ENCODE measurements at regions not wholly inside any gene's neighbourhood (a gene's known extent, or its start where the extent isn't known, plus 50 kb on each side); places are given as distances from the start of the nearest gene placed in this dataset.

GRCh38 chr14:43535231-43535838 is 971.7 kb downstream of the FSCB start:
- Histone ChIP-seq H3K4me1 (ENCODE audit: control insufficient read depth in 1 of 2, low read depth in 2 of 2) (no peaks in the 10 kb centered on the region), H3K9me3 (no peaks in the 10 kb centered on the region), H3K27ac (no peak overlapping the region), H3K4me3 (no peak overlapping the region), H3K36me3 (no peaks in the 10 kb centered on the region), H3K27me3 (replicated peaks; ENCODE audit: insufficient read depth) (no peaks in the 10 kb centered on the region)
- TF ChIP-seq, protein P1, sequence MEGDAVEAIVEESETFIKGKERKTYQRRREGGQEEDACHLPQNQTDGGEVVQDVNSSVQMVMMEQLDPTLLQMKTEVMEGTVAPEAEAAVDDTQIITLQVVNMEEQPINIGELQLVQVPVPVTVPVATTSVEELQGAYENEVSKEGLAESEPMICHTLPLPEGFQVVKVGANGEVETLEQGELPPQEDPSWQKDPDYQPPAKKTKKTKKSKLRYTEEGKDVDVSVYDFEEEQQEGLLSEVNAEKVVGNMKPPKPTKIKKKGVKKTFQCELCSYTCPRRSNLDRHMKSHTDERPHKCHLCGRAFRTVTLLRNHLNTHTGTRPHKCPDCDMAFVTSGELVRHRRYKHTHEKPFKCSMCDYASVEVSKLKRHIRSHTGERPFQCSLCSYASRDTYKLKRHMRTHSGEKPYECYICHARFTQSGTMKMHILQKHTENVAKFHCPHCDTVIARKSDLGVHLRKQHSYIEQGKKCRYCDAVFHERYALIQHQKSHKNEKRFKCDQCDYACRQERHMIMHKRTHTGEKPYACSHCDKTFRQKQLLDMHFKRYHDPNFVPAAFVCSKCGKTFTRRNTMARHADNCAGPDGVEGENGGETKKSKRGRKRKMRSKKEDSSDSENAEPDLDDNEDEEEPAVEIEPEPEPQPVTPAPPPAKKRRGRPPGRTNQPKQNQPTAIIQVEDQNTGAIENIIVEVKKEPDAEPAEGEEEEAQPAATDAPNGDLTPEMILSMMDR (IDR thresholded peaks at IDR 0.05): no peak
- DNase-seq (ENCODE audit: low spot score): no peak
- ATAC-seq (ENCODE audit: insufficient number of reproducible peaks, low FRiP score, low read depth): no peak

DNA sequence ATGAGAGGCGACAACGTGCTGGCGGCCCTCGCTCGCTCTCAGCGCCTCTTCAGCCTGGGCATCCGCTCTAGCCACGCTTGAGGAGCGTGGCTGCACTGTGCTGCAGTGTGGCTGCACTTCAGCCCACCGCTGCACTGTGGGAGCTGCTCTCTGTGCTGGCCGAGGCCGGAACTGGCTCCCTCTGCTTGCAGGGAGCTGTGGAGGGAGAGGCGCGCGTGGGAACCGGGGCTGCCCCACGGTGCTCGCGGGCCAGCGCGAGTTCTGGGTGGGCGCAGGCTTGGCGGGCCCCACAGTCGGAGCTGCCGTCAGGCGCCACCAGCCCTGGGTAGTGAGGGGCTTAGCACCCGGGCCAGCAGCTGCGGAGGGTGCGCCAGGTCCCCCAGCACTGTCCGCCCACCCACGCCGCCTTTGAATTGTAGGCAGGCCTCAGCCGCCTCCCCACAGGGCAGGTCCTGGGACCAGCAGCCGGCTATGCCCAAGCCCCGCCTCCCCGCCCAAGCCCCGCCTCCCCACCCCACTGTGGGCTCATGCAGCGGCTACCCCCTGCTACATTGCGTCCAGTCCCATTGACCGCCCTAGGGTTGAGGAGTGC is 974.2 kb downstream of the FSCB start:
- Histone ChIP-seq H3K9me3 (no peaks in the 10 kb centered on the region), H3K4me1 (ENCODE audit: control insufficient read depth in 1 of 2, low read depth in 2 of 2) (no peaks in the 10 kb centered on the region), H3K36me3 (no peaks in the 10 kb centered on the region), H3K4me3 (no peak overlapping the region), H3K27me3 (replicated peaks; ENCODE audit: insufficient read depth) (no peaks in the 10 kb centered on the region), H3K27ac (no peak overlapping the region)
- ATAC-seq (ENCODE audit: insufficient number of reproducible peaks, low FRiP score, low read depth): no peak
- no peak for DNase-seq (ENCODE audit: low spot score)
- TF ChIP-seq, protein P1 (IDR thresholded peaks at IDR 0.05): no peak

- Histone ChIP-seq H3K27ac (no peak overlapping the region), H3K27me3 (replicated peaks; ENCODE audit: insufficient read depth) (no peaks in the 10 kb centered on the region), H3K4me1 (ENCODE audit: control insufficient read depth in 1 of 2, low read depth in 2 of 2) (no peaks in the 10 kb centered on the region), H3K4me3 (no peak overlapping the region), H3K9me3 (no peaks in the 10 kb centered on the region), H3K36me3 (no peaks in the 10 kb centered on the region)
- TF ChIP-seq, protein P1 (IDR thresholded peaks at IDR 0.05): no peak
- ATAC-seq (ENCODE audit: insufficient number of reproducible peaks, low FRiP score, low read depth): no peak
- no peak for DNase-seq (ENCODE audit: low spot score)
Measured at GRCh38 chr14:43528321-43528720, 978.8 kb downstream of the FSCB start.

- Histone ChIP-seq H3K9me3 (no peaks in the 10 kb centered on the region), H3K27me3 (replicated peaks; ENCODE audit: insufficient read depth) (no peaks in the 10 kb centered on the region), H3K4me3 (no peak overlapping the region), H3K4me1 (ENCODE audit: control insufficient read depth in 1 of 2, low read depth in 2 of 2) (no peaks in the 10 kb centered on the region), H3K27ac (no peak overlapping the region), H3K36me3 (no peaks in the 10 kb centered on the region)
- DNase-seq (ENCODE audit: low spot score): no peak
- ATAC-seq (ENCODE audit: insufficient number of reproducible peaks, low FRiP score, low read depth): no peak
- TF ChIP-seq, protein P1 (IDR thresholded peaks at IDR 0.05): no peak
Measured at GRCh38 chr14:43525658-43526057, 981.4 kb downstream of the FSCB start.

DNA sequence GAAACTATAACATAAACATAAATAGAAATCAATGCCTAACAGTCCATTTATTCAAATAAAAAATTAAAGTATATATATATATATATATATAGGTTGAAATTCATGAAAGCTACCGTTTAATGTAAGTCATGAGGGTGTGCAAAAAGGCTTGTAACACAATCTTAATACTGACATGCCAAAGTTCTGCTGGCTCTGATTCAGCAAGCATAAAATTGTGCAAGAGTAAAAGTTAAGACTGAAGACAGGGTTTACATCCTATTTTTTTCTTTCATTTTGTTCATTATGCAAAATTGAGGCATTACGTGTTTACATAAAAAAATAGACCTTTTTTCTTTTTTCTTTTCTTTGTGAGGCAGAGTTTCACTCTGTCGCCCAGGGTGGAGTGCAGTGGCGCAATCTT is 984.2 kb downstream of the FSCB start:
- no peaks in the 10 kb centered on the region for H3K36me3 ChIP-seq
- ATAC-seq (ENCODE audit: insufficient number of reproducible peaks, low FRiP score, low read depth): no peak
- H3K27ac ChIP-seq: no peak overlapping the region
- no peaks in the 10 kb centered on the region for H3K9me3 ChIP-seq
- no peak for DNase-seq (ENCODE audit: low spot score)
- H3K4me1 ChIP-seq (ENCODE audit: control insufficient read depth in 1 of 2, low read depth in 2 of 2): no peaks in the 10 kb centered on the region
- TF ChIP-seq, protein P1 (IDR thresholded peaks at IDR 0.05): no peak
- no peak overlapping the region for H3K4me3 ChIP-seq
- H3K27me3 ChIP-seq (replicated peaks; ENCODE audit: insufficient read depth): no peaks in the 10 kb centered on the region

All from thoracic aorta (tissue), 2 donors.